Muscle of leg (tissue), 3 donors: ENCODE measurements at regions not wholly inside any gene's neighbourhood (a gene's known extent, or its start where the extent isn't known, plus 50 kb on each side); places are given as distances from the start of the nearest gene placed in this dataset.

Experiments used
- DNase-seq: peaks from one replicate; pipeline ENCODE4 v3.0.0; 2013
- H3K27ac ChIP-seq: one replicate; pipeline ENCODE4 v1.5.1; 2013; ENCODE audit warnings: mild to moderate bottlenecking, low read length, control low read depth
- H3K27me3 ChIP-seq: one replicate; pipeline ENCODE4 v1.6.1; 2013; ENCODE audit warnings: low read length; ENCODE audit not compliant: control insufficient read depth, insufficient read depth
- H3K36me3 ChIP-seq: one replicate; pipeline ENCODE4 v1.6.1; 2013; ENCODE audit warnings: low read length; ENCODE audit not compliant: control insufficient read depth, insufficient read depth
- H3K4me1 ChIP-seq: one replicate; pipeline ENCODE4 v1.6.1; 2013; ENCODE audit warnings: low read length; ENCODE audit not compliant: control insufficient read depth, insufficient read depth
- H3K4me3 ChIP-seq: one replicate; pipeline ENCODE4 v1.5.1; 2013; ENCODE audit warnings: low read length, control low read depth
- H3K9me3 ChIP-seq: replicated peaks from 2 replicates; pipeline ENCODE4 v1.6.1; 2013; ENCODE audit warnings: low read depth, low read length; ENCODE audit not compliant: control insufficient read depth
- WGBS: methylation state at CpG from one replicate; pipeline ENCODE4 v1.1.5; 2013; ENCODE audit warnings: missing lambda C conversion rate; ENCODE audit not compliant: insufficient coverage; 5-methylcytosine and 5-hydroxymethylcytosine counted together

- peaks cover 57% of the 10 kb centered on the region for H3K4me1 ChIP-seq
- H3K4me3 ChIP-seq: no peak overlapping the region
- no peaks in the 10 kb centered on the region for H3K9me3 ChIP-seq
- H3K27me3 ChIP-seq: no peaks in the 10 kb centered on the region
- WGBS: 67% methylated on average over 3 of the region's 6 CpGs
- no peaks in the 10 kb centered on the region for H3K36me3 ChIP-seq
- no peak overlapping the region for H3K27ac ChIP-seq
- no peak for DNase-seq
These were observed 294.8 kb upstream of the C2CD4B start for GRCh38 chr15:62459875-62460274.

- 0% methylated on average over 1 of the region's 1 CpG for WGBS
- Histone ChIP-seq H3K4me1 (peaks cover 51% of the 10 kb centered on the region), H3K36me3 (no peaks in the 10 kb centered on the region), H3K27ac (peak overlapping the region; percentile 60), H3K27me3 (no peaks in the 10 kb centered on the region), H3K4me3 (no peak overlapping the region), H3K9me3 (no peaks in the 10 kb centered on the region)
- no peak for DNase-seq
These were observed 297.2 kb upstream of the C2CD4B start for GRCh38 chr15:62462268-62462667.

- Histone ChIP-seq H3K4me3 (no peak overlapping the region), H3K27ac (peak overlapping the region; percentile 60), H3K27me3 (no peaks in the 10 kb centered on the region), H3K4me1 (peaks cover 50% of the 10 kb centered on the region), H3K9me3 (no peaks in the 10 kb centered on the region), H3K36me3 (no peaks in the 10 kb centered on the region)
- DNase-seq: no peak
- no CpG with 5 or more reads among the region's 7 CpGs for WGBS
These were observed 297.6 kb upstream of the C2CD4B start for GRCh38 chr15:62462721-62463120.

- Histone ChIP-seq H3K4me1 (peaks cover 45% of the 10 kb centered on the region), H3K9me3 (no peaks in the 10 kb centered on the region), H3K27ac (no peak overlapping the region), H3K27me3 (no peaks in the 10 kb centered on the region), H3K4me3 (no peak overlapping the region), H3K36me3 (no peaks in the 10 kb centered on the region)
- WGBS: no CpG with 5 or more reads among the region's 5 CpGs
- DNase-seq: no peak
These were observed 299.6 kb upstream of the C2CD4B start for GRCh38 chr15:62464705-62465104.

- no peak overlapping the region for H3K4me3 ChIP-seq
- no peak for DNase-seq
- no peaks in the 10 kb centered on the region for H3K36me3 ChIP-seq
- peaks cover 48% of the 10 kb centered on the region for H3K4me1 ChIP-seq
- no CpG with 5 or more reads among the region's 12 CpGs for WGBS
- peak overlapping the region; percentile 52 for H3K27ac ChIP-seq
- no peaks in the 10 kb centered on the region for H3K27me3 ChIP-seq
- no peaks in the 10 kb centered on the region for H3K9me3 ChIP-seq
These were observed 300.1 kb upstream of the C2CD4B start for GRCh38 chr15:62465173-62465572.

- no peak overlapping the region for H3K4me3 ChIP-seq
- H3K27ac ChIP-seq: no peak overlapping the region
- no peaks in the 10 kb centered on the region for H3K27me3 ChIP-seq
- no peaks in the 10 kb centered on the region for H3K9me3 ChIP-seq
- H3K4me1 ChIP-seq: peaks cover 64% of the 10 kb centered on the region
- H3K36me3 ChIP-seq: no peaks in the 10 kb centered on the region
- DNase-seq: no peak
These were observed 304.4 kb upstream of the C2CD4B start for GRCh38 chr15:62469478-62469873.

GRCh38 chr15:62469874-62470688 is 305.0 kb upstream of the C2CD4B start:
- Histone ChIP-seq H3K27ac (peak overlapping the region; percentile 65), H3K36me3 (no peaks in the 10 kb centered on the region), H3K4me3 (no peak overlapping the region), H3K9me3 (no peaks in the 10 kb centered on the region), H3K27me3 (no peaks in the 10 kb centered on the region), H3K4me1 (peaks cover 64% of the 10 kb centered on the region)
- WGBS: 34% methylated on average over 10 of the region's 11 CpGs
- DNase-seq: peak; percentile 76

DNA sequence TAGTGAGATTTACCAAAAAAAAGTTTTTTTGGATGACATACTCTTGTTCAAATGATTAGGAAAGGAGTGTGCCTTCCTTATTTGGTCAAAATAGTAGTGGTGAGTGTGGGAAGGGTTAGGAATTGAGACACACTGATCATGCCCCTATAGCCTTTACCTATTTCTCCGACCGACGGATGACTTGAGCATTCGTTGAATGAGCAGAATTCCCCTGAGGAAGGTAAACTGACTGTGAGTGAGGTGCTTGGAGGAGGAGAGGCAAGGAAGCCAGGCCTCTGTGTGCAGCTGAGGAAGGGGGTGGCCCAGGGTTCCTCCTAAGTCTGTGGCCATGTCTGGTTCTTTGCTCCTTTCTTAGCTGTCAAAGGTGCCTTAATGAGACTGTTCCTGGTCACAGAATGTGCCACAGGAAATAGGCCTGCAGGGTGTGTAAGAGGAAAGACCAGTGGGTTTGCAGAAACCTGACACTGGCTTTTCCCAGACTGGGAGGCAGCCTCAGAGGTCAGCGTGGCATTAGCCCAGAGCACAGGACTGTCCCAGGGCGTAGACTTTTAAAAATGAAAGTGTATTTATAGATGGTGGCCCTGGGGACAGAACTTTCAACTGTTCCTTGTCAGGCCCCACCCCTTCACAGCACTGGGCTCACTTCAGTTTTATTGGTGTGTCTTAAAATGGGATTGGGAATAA is 307.7 kb upstream of the C2CD4B start:
- Histone ChIP-seq H3K27me3 (no peaks in the 10 kb centered on the region), H3K4me1 (peaks cover 64% of the 10 kb centered on the region), H3K9me3 (no peaks in the 10 kb centered on the region), H3K27ac (peak overlapping the region; percentile 67), H3K36me3 (no peaks in the 10 kb centered on the region), H3K4me3 (no peak overlapping the region)
- WGBS: 60% methylated on average over 3 of the region's 6 CpGs
- DNase-seq: peak; percentile 64

DNA sequence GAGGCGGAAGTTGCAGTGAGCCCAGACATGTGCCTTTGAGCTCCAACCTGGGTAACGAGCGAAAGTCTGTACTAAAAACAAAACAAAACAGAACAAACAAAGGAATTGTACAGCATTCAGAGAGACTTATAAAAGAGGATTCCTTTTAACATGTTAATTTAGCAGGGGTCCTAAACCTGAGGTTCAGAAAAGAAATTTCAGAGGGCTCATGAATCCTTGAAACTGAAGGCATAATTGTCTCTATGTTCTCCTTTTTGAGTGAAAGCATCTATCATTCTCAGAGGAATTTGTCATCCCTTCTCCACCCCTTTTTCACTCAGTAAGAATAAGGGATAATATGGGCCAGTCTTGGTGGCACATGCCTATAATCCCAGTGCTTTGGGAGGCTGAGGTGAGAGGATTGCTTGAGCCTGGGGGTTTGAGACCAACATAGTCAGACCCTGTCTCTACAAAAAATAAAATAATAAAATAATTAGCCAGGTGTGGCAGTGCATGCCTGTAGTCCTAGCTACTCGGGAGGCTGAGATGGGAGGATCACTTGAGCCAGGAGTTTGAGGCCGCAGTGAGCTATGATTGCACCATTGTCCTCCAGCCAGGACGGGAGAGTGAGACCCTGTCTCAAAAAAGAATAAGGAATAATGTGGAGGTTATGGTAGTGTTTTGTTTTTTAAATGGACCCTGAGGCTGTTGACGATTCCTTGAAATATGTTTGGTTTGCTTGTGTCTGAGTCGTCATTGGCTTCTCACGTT is 309.1 kb upstream of the C2CD4B start:
- H3K27me3 ChIP-seq: no peaks in the 10 kb centered on the region
- H3K36me3 ChIP-seq: no peaks in the 10 kb centered on the region
- peaks cover 69% of the 10 kb centered on the region for H3K4me1 ChIP-seq
- no peak overlapping the region for H3K4me3 ChIP-seq
- DNase-seq: no peak
- H3K27ac ChIP-seq: no peak overlapping the region
- no peaks in the 10 kb centered on the region for H3K9me3 ChIP-seq
- 67% methylated on average over 6 of the region's 9 CpGs for WGBS

GRCh38 chr15:62474771-62475124 is 309.7 kb upstream of the C2CD4B start:
- no peaks in the 10 kb centered on the region for H3K9me3 ChIP-seq
- H3K27me3 ChIP-seq: no peaks in the 10 kb centered on the region
- no peak overlapping the region for H3K4me3 ChIP-seq
- H3K27ac ChIP-seq: no peak overlapping the region
- WGBS: no CpG with 5 or more reads among the region's 5 CpGs
- DNase-seq: peak; percentile 52
- peaks cover 64% of the 10 kb centered on the region for H3K4me1 ChIP-seq
- no peaks in the 10 kb centered on the region for H3K36me3 ChIP-seq
